SK-N-MC (cell line): ENCODE measurements at regions not wholly inside any gene's neighbourhood (a gene's known extent, or its start where the extent isn't known, plus 50 kb on each side); places are given as distances from the start of the nearest gene placed in this dataset.

Experiments used
- EZH2 ChIP-seq: fragments of 200-600 bp; sonication (generic); IDR thresholded peaks from one replicate; pipeline ENCODE4 v1.6.1; 2017; ENCODE audit warnings: antibody characterized with exemption
- FOXP2 ChIP-seq: optimal IDR thresholded peaks from 2 replicates; pipeline ENCODE3; 2011; ENCODE audit warnings: mild to moderate bottlenecking, moderate library complexity; ENCODE audit not compliant: insufficient read depth; ENCODE audit errors: extremely low read length, control extremely low read depth
- POLR2AphosphoS5 ChIP-seq: IDR thresholded peaks from 2 replicates; pipeline ENCODE4 v1.6.1; 2012; ENCODE audit warnings: mild to moderate bottlenecking, low read depth, low read length, borderline replicate concordance

DNA sequence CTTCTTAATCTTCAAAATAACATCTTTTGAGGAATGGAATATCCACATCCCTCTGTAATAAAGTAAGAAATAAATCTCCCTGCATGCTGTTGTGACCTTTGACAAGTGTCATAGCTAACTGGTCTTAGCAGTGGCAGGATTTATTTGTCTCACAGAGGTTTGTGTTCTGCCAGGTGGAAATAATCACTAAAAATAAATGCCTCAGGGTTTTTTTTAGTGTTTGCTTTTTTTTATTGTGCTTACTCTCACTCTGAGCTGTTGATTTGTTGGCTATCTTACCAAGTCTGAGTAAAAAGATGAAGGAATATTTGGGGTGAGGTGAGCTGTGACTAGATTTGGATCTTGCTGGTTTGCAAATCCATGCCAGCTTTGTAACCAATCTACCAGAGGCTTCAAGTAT, 285.4 kb downstream of the ALG10B start:
- TF ChIP-seq POLR2AphosphoS5 (no peak), EZH2 (no peak), FOXP2 (no peak)
